Prostate gland (tissue), 2 donors: ENCODE measurements at regions not wholly inside any gene's neighbourhood (a gene's known extent, or its start where the extent isn't known, plus 50 kb on each side); places are given as distances from the start of the nearest gene placed in this dataset.

ENCODE experiments used
- DNase-seq: peaks from one replicate; pipeline ENCODE4 v3.0.0-alpha.2; 2019; ENCODE audit warnings: low spot score
- H3K27ac ChIP-seq, 2 donors: fragments of 200-600 bp; sonication (generic); 2 replicates each; pipeline ENCODE4 v1.5.1; 2017 to 2019
- H3K27me3 ChIP-seq: fragments of 200-600 bp; sonication (generic); replicated peaks from 2 replicates; pipeline ENCODE4 v1.5.1; 2019; ENCODE audit not compliant: insufficient read depth
- H3K36me3 ChIP-seq, 2 donors: fragments of 200-600 bp; sonication (generic); 1 replicate in 1 of 2; 2 replicates in 1 of 2; pipeline versions ENCODE4 v1.5.1 to v1.8.1; 2017 to 2019
- H3K4me1 ChIP-seq: fragments of 200-600 bp; sonication (generic); replicated peaks from 2 replicates; pipeline ENCODE4 v1.5.1; 2019
- H3K4me3 ChIP-seq, 2 donors: fragments of 200-600 bp; sonication (generic); 2 replicates each; pipeline ENCODE4 v1.5.1; 2017 to 2019
- H3K9me3 ChIP-seq: fragments of 200-600 bp; sonication (generic); 2 replicates; pipeline ENCODE4 v1.5.1; 2017
- POLR2A ChIP-seq: fragments of 450-650 bp; IDR thresholded peaks from one replicate; pipeline ENCODE4 v1.6.1; 2016; ENCODE audit warnings: antibody characterized with exemption, mild to moderate bottlenecking
- POLR2AphosphoS5 ChIP-seq: sonication (generic); formaldehyde crosslinking; IDR thresholded peaks from one replicate; pipeline ENCODE4 v1.6.1; 2017; ENCODE audit warnings: antibody characterized with exemption
- WGBS: methylation state at CpG from one replicate; pipeline ENCODE4 v1.1.5; 2018; 5-methylcytosine and 5-hydroxymethylcytosine counted together
- intact Hi-C: fragments of 100-400 bp; cut with DNase I; formaldehyde crosslinking; loops from one replicate; pipeline ENCODE4 v1.14.2; 2022
- TF ChIP-seq, protein P1 (sequence below), 4 experiments: fragments of 200-600 bp in 2 of 4; fragments of 450-650 bp in 2 of 4; sonication (generic) in 2 of 4; IDR thresholded peaks; 1 replicate in 3 of 4; 2 replicates in 1 of 4; pipeline ENCODE4 v1.5.1; 2016 to 2019; ENCODE audit warnings: antibody characterized with exemption in 4 of 4, mild to moderate bottlenecking in 2 of 4, moderate library complexity in 2 of 4

DNA sequence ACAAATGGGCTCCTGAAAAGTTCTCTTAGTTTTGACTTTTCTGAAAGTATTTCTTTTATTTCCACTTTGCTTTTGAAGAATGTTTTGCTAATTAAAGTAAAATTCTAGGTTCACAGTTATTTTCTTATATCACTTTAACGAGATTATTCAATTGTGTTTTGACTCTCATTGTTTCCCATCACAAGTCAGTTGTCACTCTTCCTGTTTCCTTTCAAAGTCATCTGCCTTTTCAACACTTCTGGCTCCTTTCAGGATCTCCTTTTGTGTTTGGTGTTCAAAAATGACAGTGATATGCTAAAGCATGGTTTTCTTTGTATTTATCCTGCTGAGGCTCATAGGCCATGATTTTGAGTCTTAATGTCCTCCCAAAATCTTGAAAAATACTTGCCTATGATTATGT, 235.4 kb upstream of the TAS2R1 start:
- Histone ChIP-seq H3K4me3 (no peak overlapping the region), H3K36me3 (no peaks in the 10 kb centered on the region), H3K9me3 (no peaks in the 10 kb centered on the region), H3K27ac (no peak overlapping the region), H3K27me3 (no peaks in the 10 kb centered on the region), H3K4me1 (no peaks in the 10 kb centered on the region)
- intact Hi-C loops, result no loop called here
- no peak for DNase-seq
- TF ChIP-seq POLR2AphosphoS5, result no peak
- WGBS, result 93% methylated on average over 1 of the region's 1 CpG

DNA sequence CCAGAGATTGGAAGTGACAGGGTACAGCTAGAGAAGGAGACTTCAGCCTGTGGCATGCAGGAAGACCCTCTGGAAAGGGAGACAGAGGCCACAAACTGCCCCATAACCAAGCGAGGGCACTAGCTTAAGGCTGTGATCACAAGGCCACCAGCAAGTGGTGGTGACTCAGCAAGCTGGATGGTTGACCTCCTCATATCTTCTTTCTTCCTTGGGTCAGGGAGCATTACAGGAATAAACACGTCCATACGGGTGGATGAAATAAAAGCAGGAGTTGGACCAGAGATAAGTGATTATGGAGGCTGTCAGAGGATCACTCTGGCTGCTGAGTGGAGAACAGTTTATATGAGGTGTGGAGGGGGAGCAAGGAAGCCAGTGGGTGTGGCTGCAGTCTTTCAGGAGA, 234.6 kb upstream of the TAS2R1 start:
- Histone ChIP-seq H3K27me3 (no peaks in the 10 kb centered on the region), H3K36me3 (no peaks in the 10 kb centered on the region), H3K4me1 (no peaks in the 10 kb centered on the region), H3K4me3 (no peak overlapping the region), H3K27ac (no peak overlapping the region), H3K9me3 (no peaks in the 10 kb centered on the region)
- WGBS, result 85% methylated on average over 3 of the region's 3 CpGs
- no peak for DNase-seq
- intact Hi-C loops, result no loop called here
- TF ChIP-seq POLR2A, result no peak
- TF ChIP-seq, protein P1, sequence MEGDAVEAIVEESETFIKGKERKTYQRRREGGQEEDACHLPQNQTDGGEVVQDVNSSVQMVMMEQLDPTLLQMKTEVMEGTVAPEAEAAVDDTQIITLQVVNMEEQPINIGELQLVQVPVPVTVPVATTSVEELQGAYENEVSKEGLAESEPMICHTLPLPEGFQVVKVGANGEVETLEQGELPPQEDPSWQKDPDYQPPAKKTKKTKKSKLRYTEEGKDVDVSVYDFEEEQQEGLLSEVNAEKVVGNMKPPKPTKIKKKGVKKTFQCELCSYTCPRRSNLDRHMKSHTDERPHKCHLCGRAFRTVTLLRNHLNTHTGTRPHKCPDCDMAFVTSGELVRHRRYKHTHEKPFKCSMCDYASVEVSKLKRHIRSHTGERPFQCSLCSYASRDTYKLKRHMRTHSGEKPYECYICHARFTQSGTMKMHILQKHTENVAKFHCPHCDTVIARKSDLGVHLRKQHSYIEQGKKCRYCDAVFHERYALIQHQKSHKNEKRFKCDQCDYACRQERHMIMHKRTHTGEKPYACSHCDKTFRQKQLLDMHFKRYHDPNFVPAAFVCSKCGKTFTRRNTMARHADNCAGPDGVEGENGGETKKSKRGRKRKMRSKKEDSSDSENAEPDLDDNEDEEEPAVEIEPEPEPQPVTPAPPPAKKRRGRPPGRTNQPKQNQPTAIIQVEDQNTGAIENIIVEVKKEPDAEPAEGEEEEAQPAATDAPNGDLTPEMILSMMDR (IDR thresholded peaks at IDR 0.05), result no peak
- no peak for TF ChIP-seq POLR2AphosphoS5

DNA sequence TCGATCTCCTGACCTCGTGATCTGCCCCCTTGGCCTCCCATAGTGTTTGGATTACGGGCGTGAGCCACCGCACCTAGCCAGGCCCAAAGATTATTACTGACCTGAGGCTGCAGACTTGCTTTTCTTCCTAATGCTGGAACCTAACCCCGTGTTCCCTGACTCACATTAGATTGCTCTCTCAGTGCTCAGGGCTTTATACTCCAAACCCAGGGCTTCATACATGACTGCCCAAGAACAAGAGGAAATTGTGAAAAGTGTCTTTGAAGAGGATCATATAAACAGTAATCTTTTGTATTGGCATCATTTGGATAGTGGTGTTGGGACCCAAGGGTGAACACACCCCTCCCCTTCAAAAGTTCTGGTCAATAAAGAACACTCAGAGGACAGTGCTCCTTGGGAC, 233.3 kb upstream of the TAS2R1 start:
- Histone ChIP-seq H3K36me3 (no peaks in the 10 kb centered on the region), H3K4me1 (no peaks in the 10 kb centered on the region), H3K9me3 (no peaks in the 10 kb centered on the region), H3K27ac (no peak overlapping the region), H3K27me3 (no peaks in the 10 kb centered on the region), H3K4me3 (no peak overlapping the region)
- intact Hi-C loops, result no loop called here
- no peak for DNase-seq
- TF ChIP-seq POLR2AphosphoS5, result no peak
- TF ChIP-seq, protein P1 (IDR thresholded peaks at IDR 0.05), result no peak
- no peak for TF ChIP-seq POLR2A
- 93% methylated on average over 6 of the region's 6 CpGs for WGBS

DNA sequence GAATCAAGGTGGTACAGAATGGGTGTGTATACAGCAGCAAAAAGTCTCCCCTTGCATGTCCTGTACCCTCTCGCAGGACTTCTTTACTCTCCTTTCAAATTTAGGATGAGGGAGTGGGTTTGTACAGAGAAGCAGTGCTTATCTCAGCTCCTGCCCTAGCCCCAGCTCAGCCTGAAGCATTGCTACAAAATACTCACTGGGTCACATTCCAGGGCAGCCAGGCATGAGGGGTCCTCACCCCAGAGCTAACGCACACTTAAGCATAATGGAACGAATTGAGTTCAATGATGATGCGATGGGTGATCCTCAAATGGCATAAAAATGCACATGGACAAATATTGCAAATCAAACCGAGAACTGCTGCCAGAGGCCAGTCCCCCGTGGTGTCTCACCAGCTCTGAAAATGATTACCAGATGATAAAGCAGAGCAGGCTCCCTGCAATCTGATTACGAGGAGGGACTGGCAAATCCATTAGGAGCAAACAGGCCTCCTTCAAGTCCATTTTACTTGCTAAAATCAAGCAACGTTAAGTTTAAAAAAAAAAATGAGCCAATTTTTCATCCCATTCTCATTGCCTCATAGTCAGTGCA, 231.6 kb upstream of the TAS2R1 start:
- Histone ChIP-seq H3K4me3 (no peak overlapping the region), H3K27me3 (no peaks in the 10 kb centered on the region), H3K27ac (no peak overlapping the region), H3K9me3 (no peaks in the 10 kb centered on the region), H3K36me3 (no peaks in the 10 kb centered on the region), H3K4me1 (no peaks in the 10 kb centered on the region)
- DNase-seq, result no peak
- no peak for TF ChIP-seq POLR2AphosphoS5
- no peak for TF ChIP-seq POLR2A
- TF ChIP-seq, protein P1 (IDR thresholded peaks at IDR 0.05), result no peak
- intact Hi-C loops, result no loop called here
- 62% methylated on average over 8 of the region's 8 CpGs for WGBS

DNA sequence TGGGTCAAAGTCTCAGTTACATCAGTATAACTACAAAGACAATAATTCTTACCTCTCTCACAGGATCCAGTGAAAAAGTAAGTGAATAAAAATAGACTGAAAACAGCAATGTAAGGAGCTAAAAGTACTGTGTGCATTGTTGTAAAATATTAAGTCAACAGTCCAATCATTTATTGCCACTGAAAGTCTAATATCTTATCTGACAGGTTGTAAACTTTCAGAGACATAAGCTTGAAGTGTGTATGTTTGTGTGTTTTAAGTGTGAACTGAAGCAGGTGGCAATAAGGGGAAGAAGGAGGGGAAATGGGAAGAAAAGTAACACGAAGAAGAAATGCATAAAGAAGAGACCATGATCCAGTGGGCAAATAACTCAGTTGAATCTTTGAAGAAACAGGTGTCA, 229.7 kb upstream of the TAS2R1 start:
- WGBS, result 29% methylated on average over 1 of the region's 1 CpG
- Histone ChIP-seq H3K27ac (no peak overlapping the region), H3K4me1 (no peaks in the 10 kb centered on the region), H3K36me3 (no peaks in the 10 kb centered on the region), H3K4me3 (no peak overlapping the region), H3K27me3 (no peaks in the 10 kb centered on the region), H3K9me3 (no peaks in the 10 kb centered on the region)
- TF ChIP-seq POLR2AphosphoS5 (no peak), POLR2A (no peak)
- TF ChIP-seq, protein P1 (IDR thresholded peaks at IDR 0.05), result no peak
- intact Hi-C loops, result no loop called here
- DNase-seq, result no peak
